ENCODE measurements at regions not wholly inside any gene's neighbourhood (a gene's known extent, or its start where the extent isn't known, plus 50 kb on each side); places are given as distances from the start of the nearest gene placed in this dataset.

DNA sequence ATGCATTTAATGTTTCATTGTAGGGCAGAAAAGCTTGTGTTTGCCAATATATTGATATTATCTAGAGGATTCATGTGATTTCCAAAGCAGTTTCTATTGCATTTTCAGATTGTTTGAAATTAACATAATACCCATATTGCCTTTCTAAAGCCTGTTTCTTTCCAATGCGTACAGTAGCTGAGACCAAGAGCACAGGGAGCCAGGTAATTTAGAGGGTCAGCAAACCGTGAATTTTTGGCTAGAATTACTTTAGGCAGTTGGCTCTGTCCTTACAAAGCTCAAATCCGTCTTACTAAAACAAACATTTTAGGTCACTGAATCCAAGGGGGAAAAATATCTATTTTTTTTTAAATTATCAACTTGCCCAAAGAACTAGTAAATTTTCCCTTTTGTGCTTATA lies 604.9 kb upstream of the ADARB2 start:
- TF ChIP-seq, protein P1, sequence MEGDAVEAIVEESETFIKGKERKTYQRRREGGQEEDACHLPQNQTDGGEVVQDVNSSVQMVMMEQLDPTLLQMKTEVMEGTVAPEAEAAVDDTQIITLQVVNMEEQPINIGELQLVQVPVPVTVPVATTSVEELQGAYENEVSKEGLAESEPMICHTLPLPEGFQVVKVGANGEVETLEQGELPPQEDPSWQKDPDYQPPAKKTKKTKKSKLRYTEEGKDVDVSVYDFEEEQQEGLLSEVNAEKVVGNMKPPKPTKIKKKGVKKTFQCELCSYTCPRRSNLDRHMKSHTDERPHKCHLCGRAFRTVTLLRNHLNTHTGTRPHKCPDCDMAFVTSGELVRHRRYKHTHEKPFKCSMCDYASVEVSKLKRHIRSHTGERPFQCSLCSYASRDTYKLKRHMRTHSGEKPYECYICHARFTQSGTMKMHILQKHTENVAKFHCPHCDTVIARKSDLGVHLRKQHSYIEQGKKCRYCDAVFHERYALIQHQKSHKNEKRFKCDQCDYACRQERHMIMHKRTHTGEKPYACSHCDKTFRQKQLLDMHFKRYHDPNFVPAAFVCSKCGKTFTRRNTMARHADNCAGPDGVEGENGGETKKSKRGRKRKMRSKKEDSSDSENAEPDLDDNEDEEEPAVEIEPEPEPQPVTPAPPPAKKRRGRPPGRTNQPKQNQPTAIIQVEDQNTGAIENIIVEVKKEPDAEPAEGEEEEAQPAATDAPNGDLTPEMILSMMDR (conservative IDR thresholded peaks at IDR 0.05; ENCODE audit: low read length): no peak
- TF ChIP-seq EZH2phosphoT487 (IDR thresholded peaks at IDR 0.05; ENCODE audit: borderline replicate concordance, low read depth, low read length): no peak
